ENCODE measurements at regions not wholly inside any gene's neighbourhood (a gene's known extent, or its start where the extent isn't known, plus 50 kb on each side); places are given as distances from the start of the nearest gene placed in this dataset.
"Not testable (repeated sequence)": the region's sequence is repeated elsewhere in the genome, so short reads cannot be mapped to it uniquely, and the experiment has no call there.

DNA sequence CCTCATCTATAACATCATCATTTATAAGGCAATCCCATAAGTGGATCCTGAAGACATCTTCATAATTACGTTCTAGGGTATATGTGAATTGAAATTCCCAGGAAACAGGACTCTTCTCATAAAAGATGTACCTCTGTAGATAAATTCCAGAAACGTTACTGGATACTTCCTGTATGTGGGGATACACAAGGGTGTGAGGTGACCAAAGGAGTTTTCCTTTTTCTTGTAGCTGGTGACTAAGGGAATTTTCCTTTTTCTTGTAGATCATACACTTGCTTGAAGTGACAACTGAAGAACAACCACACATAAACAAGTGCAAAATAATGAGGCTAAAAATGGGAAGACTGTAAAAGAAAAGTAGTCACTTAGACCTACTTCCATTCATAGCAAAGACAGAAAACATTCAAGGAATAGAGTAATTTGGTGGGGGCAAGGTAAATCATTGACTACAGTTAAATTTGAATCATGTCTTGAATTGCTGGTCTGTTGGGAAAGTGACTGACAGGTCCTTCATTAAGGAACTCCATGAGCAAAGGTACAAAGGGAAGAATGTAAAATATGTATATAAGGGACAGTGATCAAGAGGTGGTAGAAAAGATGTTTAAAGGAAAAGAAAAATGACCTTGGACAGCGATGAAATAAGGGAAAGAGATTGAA lies 53.2 kb upstream of the UBE2E3 start:
- no peak for DNase-seq (ENCODE audit: low spot score)

- no peak for DNase-seq (ENCODE audit: low spot score)
These were observed 54.7 kb upstream of the UBE2E3 start for GRCh38 chr2:180925700-180926099.

GRCh38 chr2:180924063-180924462 lies 56.3 kb upstream of the UBE2E3 start:
- no peak for DNase-seq (ENCODE audit: low spot score)

GRCh38 chr2:180910831-180911665 lies 69.4 kb upstream of the UBE2E3 start:
- no peak for DNase-seq (ENCODE audit: low spot score)

DNA sequence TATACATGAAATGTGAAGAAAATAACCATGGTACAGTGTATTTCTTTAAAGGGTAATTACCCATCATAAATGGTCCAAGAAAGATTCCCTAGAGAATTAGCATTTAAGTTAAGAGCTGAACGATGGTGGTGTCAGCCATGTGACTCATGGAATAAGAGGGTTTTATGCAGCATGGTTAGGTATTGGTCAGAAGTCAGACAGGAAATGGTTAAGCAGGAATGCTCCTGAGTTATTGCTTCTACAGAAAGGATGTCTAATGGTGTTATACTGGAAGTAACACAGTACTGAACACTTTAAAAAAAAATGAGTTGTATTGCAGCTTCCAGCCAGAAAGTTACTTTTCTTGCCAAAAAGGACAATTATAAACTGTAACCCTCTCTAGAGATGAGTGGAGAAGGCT lies 72.7 kb upstream of the UBE2E3 start:
- DNase-seq (ENCODE audit: low spot score), result no peak

- no peak for DNase-seq (ENCODE audit: low spot score)
These were observed 74.9 kb upstream of the UBE2E3 start for GRCh38 chr2:180905461-180905860.

DNA sequence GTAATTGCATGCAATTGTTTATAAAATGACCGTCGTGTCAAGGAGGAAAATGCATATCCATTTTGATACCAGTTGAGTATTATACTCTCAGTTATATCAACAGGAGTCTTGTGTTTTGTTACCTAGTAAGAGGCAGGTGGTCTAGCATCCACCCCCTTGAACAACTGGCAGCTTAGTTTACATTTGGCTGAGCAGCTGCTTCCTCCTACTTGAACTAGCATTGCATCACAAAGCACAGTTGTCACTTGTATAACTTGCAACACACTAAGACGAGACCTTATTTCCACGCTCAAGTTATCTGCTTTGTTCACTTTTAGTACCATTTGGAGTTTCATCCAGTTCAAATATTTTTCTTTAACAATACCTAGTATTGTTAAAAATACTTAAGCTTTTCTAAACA lies 75.4 kb upstream of the UBE2E3 start:
- DNase-seq (ENCODE audit: low spot score), result no peak

DNA sequence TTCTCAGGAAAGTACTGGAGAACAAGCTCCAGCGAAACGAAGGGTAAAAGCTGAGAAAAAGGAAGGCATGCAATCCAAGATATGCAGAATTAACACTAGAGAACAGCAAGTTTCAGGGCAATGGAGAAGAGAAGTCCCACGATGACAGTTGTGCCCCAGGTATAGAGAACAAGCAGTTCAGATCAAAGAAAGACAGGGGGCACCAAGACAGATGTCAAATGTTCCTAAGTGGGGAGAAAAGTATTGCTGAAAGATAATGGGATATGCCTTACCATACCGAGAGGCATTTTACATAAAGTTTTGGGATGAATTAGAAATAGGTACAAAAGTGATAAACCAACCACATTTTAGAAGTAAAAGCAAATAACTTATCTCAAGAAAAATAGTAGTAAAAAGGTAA lies 79.1 kb upstream of the UBE2E3 start:
- no peak for DNase-seq (ENCODE audit: low spot score)

DNA sequence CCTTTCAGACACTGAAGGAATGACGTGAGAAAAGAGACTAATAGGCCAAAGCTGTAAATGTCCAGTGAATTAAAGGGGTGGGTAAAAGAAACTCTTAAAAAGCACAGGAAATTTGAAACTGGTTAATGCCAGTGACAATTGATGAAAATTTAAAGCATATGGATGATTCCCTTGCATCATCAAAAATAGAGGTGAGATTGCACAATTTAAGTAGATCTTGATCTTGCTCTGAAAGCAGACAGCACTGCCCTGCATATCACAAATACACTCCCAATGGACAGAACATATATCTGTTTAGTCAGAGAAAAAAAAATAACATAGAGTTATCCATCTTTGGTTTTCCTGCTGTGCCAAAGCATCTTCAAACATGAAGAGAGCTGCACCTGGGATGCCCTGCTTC lies 86.7 kb upstream of the UBE2E3 start:
- no peak for DNase-seq (ENCODE audit: low spot score)

DNA sequence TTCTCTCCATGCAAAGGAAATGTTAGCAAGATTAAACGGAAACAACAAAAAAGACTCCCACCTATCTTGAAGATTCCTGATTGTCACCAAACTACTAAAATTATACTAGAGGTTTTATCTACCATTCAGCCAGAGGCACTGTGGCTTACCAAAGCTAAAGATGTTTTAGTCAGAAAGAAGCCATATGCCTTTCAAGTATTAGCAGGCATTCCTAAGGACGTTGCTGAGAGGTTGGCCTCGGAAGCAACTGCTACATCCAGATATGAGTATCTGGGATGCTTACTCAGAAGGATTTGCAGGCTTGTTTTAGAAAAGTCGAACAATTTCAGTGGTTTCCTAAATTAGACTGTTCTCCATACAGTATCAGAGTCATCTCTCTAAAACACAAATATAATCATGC lies 88.3 kb upstream of the UBE2E3 start:
- DNase-seq (ENCODE audit: low spot score), result no peak

GRCh38 chr2:180891360-180891759 lies 89.0 kb upstream of the UBE2E3 start:
- no peak for DNase-seq (ENCODE audit: low spot score)

GRCh38 chr2:180890781-180891180 lies 89.6 kb upstream of the UBE2E3 start:
- no peak for DNase-seq (ENCODE audit: low spot score)

DNA sequence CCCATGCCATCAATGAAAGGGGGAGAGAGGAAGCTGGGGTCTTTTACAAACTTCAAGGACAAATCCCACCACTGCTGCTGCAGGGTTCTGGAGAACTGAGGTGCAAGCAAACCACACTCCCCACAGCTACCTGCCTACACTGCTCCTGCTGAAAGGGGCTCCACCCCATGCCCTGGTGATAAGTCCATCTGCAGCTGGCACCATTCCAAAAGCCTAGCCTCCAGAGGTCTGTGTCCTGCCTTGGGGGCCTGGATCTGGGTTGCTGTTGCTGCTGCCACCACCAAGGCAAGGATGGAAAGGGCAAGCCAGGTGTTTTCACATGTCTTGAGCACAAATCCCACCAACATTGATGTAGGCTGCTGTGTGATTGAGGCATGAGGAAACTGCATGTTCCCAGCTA lies 97.4 kb upstream of the UBE2E3 start:
- DNase-seq (ENCODE audit: low spot score), result no peak

DNA sequence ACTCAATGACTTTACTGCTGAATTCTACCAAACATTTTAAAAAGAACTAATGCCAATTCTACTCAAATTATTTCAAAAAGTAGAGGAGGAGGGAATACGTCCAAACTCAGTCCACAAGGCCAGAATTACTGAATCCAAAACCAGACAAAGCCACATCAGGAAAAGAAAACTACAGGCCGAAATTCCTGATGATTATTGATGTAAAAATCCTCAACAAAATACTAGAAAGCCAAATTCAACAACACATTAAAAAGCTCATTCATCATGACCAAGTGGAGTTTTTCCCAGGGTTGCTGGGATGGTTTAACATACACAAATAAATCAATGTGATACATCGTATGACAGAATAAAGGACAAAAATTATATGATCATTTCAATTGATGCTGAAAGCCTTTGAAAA lies 103.9 kb upstream of the UBE2E3 start:
- DNase-seq (ENCODE audit: low spot score), result no peak

GRCh38 chr2:180873219-180873618 lies 107.2 kb upstream of the UBE2E3 start:
- DNase-seq (ENCODE audit: low spot score), result no peak

GRCh38 chr2:180872781-180873180 lies 107.6 kb upstream of the UBE2E3 start:
- not testable (repeated sequence) for DNase-seq (ENCODE audit: low spot score)

DNA sequence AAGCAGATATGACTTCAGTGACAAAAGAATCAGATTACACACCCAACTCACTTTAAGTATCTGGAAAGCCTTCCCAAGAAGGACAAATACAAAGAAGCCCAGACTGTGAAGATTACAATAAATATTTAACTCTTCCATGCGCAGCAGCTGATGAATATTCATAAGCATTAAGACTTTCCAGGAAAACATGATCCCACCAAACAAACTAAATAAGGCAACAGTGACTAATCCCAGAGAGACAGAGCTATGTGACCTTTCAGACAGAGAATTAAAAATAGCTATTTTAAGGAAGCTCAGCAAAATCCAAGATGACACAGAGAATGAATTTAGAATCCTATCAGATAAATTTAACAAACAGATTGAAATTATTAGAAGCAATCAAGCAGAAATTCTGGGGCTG lies 108.2 kb upstream of the UBE2E3 start:
- DNase-seq (ENCODE audit: low spot score), result no peak

DNA sequence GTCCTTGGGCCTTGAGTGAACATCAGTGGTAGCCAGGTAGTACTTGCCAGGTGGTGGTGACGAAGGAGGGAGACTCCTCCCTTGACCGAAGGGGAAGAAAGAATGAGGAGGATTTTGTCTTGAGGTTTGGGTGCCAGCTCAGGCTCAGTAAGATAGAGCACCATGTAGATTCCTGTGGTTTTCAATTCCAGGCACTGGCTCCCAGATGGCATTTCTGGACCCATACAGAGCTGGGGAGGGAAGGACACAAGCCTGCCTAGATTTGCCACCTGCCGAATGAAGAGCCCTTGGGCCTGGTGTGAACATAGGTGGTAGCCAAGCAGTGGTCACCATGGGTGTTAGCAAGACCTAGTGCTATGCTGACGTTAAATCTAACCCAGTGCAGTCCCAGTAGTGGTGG lies 108.8 kb upstream of the UBE2E3 start:
- no peak for DNase-seq (ENCODE audit: low spot score)

GRCh38 chr2:180849851-180850250 lies 130.6 kb upstream of the UBE2E3 start:
- DNase-seq (ENCODE audit: low spot score), result no peak

- DNase-seq (ENCODE audit: low spot score), result no peak
These were observed 132.0 kb upstream of the UBE2E3 start for GRCh38 chr2:180848393-180848792.

DNA sequence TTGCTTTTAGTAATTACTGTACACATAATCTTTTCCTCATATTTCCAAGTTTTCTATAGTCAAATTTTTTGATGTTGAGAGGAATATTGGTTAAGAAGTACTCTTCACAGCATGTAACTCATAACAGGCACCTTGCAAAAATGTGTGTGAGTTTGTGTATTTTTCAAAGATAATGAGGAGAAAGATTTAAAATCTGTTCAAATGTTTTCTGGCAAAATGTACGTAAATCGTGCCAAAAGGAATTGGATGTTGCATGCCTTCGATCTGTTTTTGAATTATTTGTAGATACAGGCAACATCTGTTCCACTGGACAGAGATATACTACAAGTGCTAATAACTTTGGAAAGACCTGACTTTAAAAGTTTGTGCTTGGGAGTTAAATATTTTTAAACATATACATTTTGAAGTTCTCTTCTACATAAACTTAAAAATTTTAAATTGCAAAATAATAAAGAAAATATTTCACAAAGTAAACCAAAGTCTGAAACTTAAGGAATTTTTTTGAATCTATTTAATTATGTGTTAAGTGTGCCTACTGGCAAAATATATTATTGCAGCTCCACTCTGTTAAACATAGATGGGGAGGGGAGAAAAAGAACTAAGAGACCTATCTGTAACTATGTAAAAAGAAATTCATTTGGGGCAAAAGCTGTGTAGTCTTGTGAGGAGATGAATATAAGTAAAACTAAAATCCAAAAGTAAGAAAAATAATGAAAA lies 133.5 kb upstream of the UBE2E3 start:
- no peak for DNase-seq (ENCODE audit: low spot score)

DNA sequence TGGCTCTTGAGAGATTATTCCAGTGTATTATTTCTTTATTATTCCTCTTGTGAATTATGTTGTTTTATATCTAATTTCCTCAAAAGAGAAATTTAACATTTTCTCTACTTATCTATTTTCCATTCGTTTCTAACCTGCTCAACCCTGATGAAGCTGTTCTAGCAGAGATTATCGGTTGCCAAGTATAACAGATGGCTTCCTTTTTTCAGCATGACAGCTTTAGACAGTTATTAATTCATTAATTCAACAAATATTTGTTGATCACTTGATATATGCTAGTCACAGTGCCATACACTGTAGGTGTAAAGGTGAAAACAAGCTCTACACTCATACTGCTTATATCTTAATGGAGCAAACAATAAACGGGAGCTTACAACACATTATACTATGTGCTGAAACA lies 137.9 kb upstream of the UBE2E3 start:
- no peak for DNase-seq (ENCODE audit: low spot score)

DNA sequence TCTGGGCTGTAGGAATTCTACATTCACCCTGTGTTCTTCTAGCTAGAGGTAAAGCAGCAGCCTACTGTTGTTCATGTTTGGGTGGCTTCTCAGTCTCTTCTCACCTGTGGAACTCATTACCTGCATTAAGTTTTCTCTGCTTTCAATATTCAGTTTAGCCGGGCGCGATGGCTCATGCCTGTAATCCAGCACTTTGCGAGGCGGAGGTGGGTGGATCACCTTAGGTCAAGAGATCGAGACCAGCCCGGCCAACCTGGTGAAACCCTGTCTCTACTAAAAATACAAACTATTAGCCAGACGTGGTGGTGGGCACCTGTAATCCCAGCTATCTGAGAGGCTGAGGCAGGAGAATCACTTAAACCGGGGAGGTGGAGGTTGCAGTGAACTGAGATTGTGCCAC lies 139.8 kb upstream of the UBE2E3 start:
- no peak for DNase-seq (ENCODE audit: low spot score)
